ENCODE measurements at regions not wholly inside any gene's neighbourhood (a gene's known extent, or its start where the extent isn't known, plus 50 kb on each side); places are given as distances from the start of the nearest gene placed in this dataset.

- TF ChIP-seq ZNF462 (CRISPR knock-in tag; IDR thresholded peaks at IDR 0.05), result no peak
- TF ChIP-seq ETS1 (IDR thresholded peaks at IDR 0.05), result no peak
Observed at GRCh38 chr13:22014469-22014868, 343.6 kb downstream of the FGF9 start (continued).

DNA sequence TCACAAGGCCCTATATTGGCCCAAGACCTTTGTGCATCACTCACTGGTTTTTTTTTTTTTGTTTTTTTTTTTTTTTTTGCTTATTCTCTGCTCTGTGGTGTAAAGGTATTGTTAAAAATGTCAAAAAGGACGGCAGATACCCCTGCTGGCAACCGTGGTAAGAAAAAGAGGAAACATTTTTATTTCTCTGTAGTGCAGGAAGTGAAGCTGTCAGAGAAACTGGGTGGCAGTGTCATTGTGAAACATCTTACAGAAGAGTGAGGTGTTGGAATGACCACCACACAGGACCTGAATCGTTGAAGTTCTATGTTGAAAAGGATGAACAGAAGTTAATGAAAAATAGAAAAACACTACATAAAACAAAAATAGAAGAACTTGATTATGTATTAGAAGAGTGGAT lies 346.4 kb downstream of the FGF9 start:
- no peaks in the 10 kb centered on the region for H3K79me2 ChIP-seq (replicated peaks; ENCODE audit: insufficient read depth)
- no peaks in the 10 kb centered on the region for H3K9me3 Mint-ChIP-seq
- TF ChIP-seq, protein P1, sequence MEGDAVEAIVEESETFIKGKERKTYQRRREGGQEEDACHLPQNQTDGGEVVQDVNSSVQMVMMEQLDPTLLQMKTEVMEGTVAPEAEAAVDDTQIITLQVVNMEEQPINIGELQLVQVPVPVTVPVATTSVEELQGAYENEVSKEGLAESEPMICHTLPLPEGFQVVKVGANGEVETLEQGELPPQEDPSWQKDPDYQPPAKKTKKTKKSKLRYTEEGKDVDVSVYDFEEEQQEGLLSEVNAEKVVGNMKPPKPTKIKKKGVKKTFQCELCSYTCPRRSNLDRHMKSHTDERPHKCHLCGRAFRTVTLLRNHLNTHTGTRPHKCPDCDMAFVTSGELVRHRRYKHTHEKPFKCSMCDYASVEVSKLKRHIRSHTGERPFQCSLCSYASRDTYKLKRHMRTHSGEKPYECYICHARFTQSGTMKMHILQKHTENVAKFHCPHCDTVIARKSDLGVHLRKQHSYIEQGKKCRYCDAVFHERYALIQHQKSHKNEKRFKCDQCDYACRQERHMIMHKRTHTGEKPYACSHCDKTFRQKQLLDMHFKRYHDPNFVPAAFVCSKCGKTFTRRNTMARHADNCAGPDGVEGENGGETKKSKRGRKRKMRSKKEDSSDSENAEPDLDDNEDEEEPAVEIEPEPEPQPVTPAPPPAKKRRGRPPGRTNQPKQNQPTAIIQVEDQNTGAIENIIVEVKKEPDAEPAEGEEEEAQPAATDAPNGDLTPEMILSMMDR (conservative IDR thresholded peaks at IDR 0.05; ENCODE audit: low read depth in 2 of 2), result no peak
- TF ChIP-seq JUNB (IDR thresholded peaks at IDR 0.05; ENCODE audit: unreplicated experiment) (no peak), ETS1 (IDR thresholded peaks at IDR 0.05) (no peak), EZH2phosphoT487 (IDR thresholded peaks at IDR 0.05; ENCODE audit: unreplicated experiment) (no peak), ZNF331 (CRISPR knock-in tag; IDR thresholded peaks at IDR 0.05; ENCODE audit: low read depth) (no peak), CREB1 (CRISPR knock-in tag; IDR thresholded peaks at IDR 0.05; ENCODE audit: low read depth) (no peak), STAT1 (IDR thresholded peaks at IDR 0.05; ENCODE audit: unreplicated experiment) (no peak), EZH2 (IDR thresholded peaks at IDR 0.05; ENCODE audit: low read depth, unreplicated experiment) (no peak)
- TF ChIP-seq, protein P2, sequence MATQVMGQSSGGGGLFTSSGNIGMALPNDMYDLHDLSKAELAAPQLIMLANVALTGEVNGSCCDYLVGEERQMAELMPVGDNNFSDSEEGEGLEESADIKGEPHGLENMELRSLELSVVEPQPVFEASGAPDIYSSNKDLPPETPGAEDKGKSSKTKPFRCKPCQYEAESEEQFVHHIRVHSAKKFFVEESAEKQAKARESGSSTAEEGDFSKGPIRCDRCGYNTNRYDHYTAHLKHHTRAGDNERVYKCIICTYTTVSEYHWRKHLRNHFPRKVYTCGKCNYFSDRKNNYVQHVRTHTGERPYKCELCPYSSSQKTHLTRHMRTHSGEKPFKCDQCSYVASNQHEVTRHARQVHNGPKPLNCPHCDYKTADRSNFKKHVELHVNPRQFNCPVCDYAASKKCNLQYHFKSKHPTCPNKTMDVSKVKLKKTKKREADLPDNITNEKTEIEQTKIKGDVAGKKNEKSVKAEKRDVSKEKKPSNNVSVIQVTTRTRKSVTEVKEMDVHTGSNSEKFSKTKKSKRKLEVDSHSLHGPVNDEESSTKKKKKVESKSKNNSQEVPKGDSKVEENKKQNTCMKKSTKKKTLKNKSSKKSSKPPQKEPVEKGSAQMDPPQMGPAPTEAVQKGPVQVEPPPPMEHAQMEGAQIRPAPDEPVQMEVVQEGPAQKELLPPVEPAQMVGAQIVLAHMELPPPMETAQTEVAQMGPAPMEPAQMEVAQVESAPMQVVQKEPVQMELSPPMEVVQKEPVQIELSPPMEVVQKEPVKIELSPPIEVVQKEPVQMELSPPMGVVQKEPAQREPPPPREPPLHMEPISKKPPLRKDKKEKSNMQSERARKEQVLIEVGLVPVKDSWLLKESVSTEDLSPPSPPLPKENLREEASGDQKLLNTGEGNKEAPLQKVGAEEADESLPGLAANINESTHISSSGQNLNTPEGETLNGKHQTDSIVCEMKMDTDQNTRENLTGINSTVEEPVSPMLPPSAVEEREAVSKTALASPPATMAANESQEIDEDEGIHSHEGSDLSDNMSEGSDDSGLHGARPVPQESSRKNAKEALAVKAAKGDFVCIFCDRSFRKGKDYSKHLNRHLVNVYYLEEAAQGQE (IDR thresholded peaks at IDR 0.05; ENCODE audit: unreplicated experiment), result no peak

More for the DNA sequence above, 346.4 kb downstream of the FGF9 start:
- Mint-ChIP-seq H3K4me1 (no peaks in the 10 kb centered on the region), H3K36me3 (ENCODE audit: low read depth) (no peaks in the 10 kb centered on the region), H3K27ac (no peak overlapping the region), H3K27me3 (ENCODE audit: insufficient read depth, low read depth, poor library complexity) (peaks cover 2% of the 10 kb centered on the region), H3K4me3 (no peak overlapping the region)
- no peaks in the 10 kb centered on the region for H4K20me1 ChIP-seq (replicated peaks; ENCODE audit: insufficient read depth)
- no peaks in the 10 kb centered on the region for H3K36me3 ChIP-seq (ENCODE audit: insufficient read depth)
- no peak overlapping the region for H3K27ac ChIP-seq (ENCODE audit: low read depth)
- DNase-seq (ENCODE audit: low spot score) (no peak), ATAC-seq (no peak)
- no peaks in the 10 kb centered on the region for H3F3A ChIP-seq (replicated peaks; ENCODE audit: low read depth)
- no peaks in the 10 kb centered on the region for H3K9me2 ChIP-seq (ENCODE audit: insufficient read depth)
- H3K4me2 ChIP-seq, result no peak overlapping the region
- no peaks in the 10 kb centered on the region for H3K27me3 ChIP-seq (ENCODE audit: insufficient read depth)
- no peaks in the 10 kb centered on the region for H3K4me1 ChIP-seq (ENCODE audit: insufficient read depth)
- no peak overlapping the region for H3K4me3 ChIP-seq
- H2AFZ ChIP-seq, result no peak overlapping the region

All from GM23338 (cell line).